ENCODE measurements at regions not wholly inside any gene's neighbourhood (a gene's known extent, or its start where the extent isn't known, plus 50 kb on each side); places are given as distances from the start of the nearest gene placed in this dataset.

DNA sequence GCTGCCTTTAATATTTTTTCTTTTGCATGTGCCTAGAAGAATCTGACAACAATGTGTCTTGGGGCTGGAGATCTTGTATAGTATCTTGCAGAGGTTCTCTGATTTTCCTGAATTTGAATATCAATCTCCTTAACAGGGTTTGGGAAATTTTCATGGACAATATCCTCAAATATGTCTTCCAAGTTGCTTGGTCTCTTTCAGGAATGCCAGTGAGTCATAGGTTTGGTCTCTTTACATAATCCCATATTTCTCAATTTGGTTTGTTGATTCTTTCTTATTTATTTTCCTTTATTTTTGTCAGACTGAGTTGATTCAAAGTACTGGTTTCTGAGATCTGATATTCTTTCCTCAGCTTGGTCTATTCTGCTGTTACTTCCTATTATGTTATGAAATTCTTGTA lies 208.7 kb upstream of the GLI3 start:
- no peak for FAIRE-seq
- DNase-seq (ENCODE audit: insufficient read length, low spot score): no peak
- TF ChIP-seq POU2F2 (IDR thresholded peaks at IDR 0.05; ENCODE audit: low read depth, low read length) (no peak), TAF1 (IDR thresholded peaks at IDR 0.05; ENCODE audit: low read depth, low read length) (no peak), POLR2A (IDR thresholded peaks at IDR 0.05; ENCODE audit: low read depth, low read length) (no peak), PAX5 (IDR thresholded peaks at IDR 0.05; ENCODE audit: insufficient read depth, low read length, severe bottlenecking) (no peak), SPI1 (IDR thresholded peaks at IDR 0.05; ENCODE audit: low read depth, low read length) (no peak), POLR2AphosphoS5 (IDR thresholded peaks at IDR 0.05; ENCODE audit: low read depth, low read length) (no peak)

DNA sequence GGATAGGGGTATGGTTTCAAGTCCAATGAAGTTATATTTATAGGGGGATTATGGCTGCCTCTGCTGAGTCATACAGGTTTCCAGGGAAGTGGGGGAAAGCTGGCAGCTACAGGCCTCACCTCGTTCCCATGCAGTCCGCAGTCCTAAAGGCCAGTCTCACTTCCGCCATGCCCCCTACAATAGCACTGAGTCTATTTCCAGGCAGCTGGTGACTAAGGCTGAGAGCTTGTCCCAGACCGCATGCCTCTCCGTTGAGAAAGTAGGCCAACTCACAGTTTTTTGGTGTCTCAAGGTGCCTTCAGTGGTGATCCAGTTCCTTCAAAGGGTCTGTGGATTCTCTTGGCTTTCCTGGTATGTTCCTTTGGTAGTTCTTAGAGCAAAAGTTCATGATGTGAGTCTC lies 203.9 kb upstream of the GLI3 start:
- TF ChIP-seq POLR2AphosphoS5 (IDR thresholded peaks at IDR 0.05; ENCODE audit: low read depth, low read length) (no peak), POU2F2 (IDR thresholded peaks at IDR 0.05; ENCODE audit: low read depth, low read length) (no peak), PAX5 (IDR thresholded peaks at IDR 0.05; ENCODE audit: insufficient read depth, low read length, severe bottlenecking) (no peak), POLR2A (IDR thresholded peaks at IDR 0.05; ENCODE audit: low read depth, low read length) (no peak), TAF1 (IDR thresholded peaks at IDR 0.05; ENCODE audit: low read depth, low read length) (no peak), SPI1 (IDR thresholded peaks at IDR 0.05; ENCODE audit: low read depth, low read length) (no peak)
- DNase-seq (ENCODE audit: insufficient read length, low spot score): no peak
- no peak for FAIRE-seq

DNA sequence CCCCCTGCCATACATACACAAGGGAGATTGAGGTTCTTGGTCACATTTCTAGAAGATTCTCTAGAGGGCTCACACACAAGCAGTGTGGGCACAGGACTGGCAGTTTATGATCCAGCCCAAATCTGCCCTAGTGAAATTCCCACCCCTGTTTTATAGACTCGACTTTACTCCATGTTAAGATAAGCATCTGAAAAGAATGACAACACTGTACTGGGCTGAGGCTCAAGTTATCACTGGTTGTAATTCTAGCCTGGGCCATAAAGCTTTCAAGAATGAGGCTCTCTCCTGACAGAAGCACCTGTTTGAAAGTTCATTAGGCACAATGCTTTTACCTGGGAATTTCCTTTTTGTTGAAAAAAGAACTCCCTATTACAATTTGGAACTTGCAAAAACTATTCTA lies 195.6 kb upstream of the GLI3 start:
- TF ChIP-seq TAF1 (IDR thresholded peaks at IDR 0.05; ENCODE audit: low read depth, low read length) (no peak), SPI1 (IDR thresholded peaks at IDR 0.05; ENCODE audit: low read depth, low read length) (no peak), PAX5 (IDR thresholded peaks at IDR 0.05; ENCODE audit: insufficient read depth, low read length, severe bottlenecking) (no peak), POLR2A (IDR thresholded peaks at IDR 0.05; ENCODE audit: low read depth, low read length) (no peak), POU2F2 (IDR thresholded peaks at IDR 0.05; ENCODE audit: low read depth, low read length) (no peak), POLR2AphosphoS5 (IDR thresholded peaks at IDR 0.05; ENCODE audit: low read depth, low read length) (no peak)
- no peak for FAIRE-seq
- no peak for DNase-seq (ENCODE audit: insufficient read length, low spot score)

DNA sequence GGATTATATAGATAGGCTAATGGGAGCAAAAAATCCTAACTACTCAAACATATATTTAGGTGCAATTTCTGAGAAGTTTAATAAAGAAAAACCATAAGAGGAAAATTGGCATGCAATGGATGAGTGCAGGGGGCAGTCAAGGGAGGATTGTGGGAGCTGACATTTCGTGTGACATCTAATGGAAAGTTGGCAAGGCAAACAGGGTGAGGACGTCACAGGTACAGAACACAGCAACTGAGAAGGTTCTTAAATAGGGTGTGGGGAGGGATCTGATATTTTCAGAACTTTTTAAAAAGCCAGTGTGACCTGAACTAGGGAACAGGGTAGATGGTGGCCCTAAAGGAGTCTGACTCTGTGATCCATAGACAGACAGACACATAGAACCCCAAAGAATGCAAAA lies 194.9 kb upstream of the GLI3 start:
- FAIRE-seq (peak; percentile 9), DNase-seq (ENCODE audit: insufficient read length, low spot score) (no peak)
- no peak for TF ChIP-seq POLR2AphosphoS5 (IDR thresholded peaks at IDR 0.05; ENCODE audit: low read depth, low read length)
- no peak for TF ChIP-seq TAF1 (IDR thresholded peaks at IDR 0.05; ENCODE audit: low read depth, low read length)

DNA sequence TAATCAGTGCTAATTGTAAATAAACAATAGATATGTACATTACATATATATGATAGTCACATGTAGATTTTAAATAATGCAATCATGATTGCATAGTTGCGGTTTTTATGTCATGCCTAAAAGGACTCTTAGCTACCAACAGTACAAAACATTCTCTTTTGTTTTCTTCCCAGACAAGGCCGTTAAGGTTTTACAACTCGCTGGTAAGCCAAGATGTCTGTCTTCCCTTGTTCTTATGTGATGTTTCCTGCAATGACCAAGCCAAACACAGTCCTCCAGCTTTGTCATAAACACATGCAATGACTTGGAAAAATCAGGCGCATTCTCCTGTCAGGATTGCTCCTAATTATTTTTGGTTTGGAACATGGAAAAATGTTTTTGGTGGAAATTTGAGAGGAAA lies 192.3 kb upstream of the GLI3 start:
- no peak for TF ChIP-seq TAF1 (IDR thresholded peaks at IDR 0.05; ENCODE audit: low read depth, low read length)
- DNase-seq (ENCODE audit: insufficient read length, low spot score) (no peak), FAIRE-seq (no peak)

DNA sequence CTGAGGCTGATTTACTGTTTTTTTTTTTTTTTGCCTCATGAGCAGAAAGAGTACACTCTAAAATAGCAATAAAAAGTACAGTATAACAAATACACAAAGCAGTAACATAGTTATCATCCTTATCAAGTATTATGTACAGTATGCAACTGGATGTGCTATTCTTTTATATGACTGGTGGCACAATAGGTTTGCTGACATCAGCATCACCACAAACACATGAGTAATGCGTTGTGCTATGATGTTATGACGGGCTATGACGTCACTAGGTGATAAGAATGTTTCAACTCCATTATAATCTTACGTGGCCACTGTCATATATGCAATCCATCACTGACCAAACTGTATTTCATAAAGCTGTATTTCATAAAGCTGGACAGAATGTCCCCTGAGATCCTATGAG lies 189.2 kb upstream of the GLI3 start:
- no peak for TF ChIP-seq PAX5 (IDR thresholded peaks at IDR 0.05; ENCODE audit: insufficient read depth, low read length, severe bottlenecking)
- no peak for TF ChIP-seq POLR2AphosphoS5 (IDR thresholded peaks at IDR 0.05; ENCODE audit: low read depth, low read length)
- no peak for TF ChIP-seq POU2F2 (IDR thresholded peaks at IDR 0.05; ENCODE audit: low read depth, low read length)
- TF ChIP-seq TAF1 (IDR thresholded peaks at IDR 0.05; ENCODE audit: low read depth, low read length): no peak
- TF ChIP-seq POLR2A (IDR thresholded peaks at IDR 0.05; ENCODE audit: low read depth, low read length): no peak
- TF ChIP-seq SPI1 (IDR thresholded peaks at IDR 0.05; ENCODE audit: low read depth, low read length): no peak
- DNase-seq (ENCODE audit: insufficient read length, low spot score) (no peak), FAIRE-seq (peak; percentile 23)

DNA sequence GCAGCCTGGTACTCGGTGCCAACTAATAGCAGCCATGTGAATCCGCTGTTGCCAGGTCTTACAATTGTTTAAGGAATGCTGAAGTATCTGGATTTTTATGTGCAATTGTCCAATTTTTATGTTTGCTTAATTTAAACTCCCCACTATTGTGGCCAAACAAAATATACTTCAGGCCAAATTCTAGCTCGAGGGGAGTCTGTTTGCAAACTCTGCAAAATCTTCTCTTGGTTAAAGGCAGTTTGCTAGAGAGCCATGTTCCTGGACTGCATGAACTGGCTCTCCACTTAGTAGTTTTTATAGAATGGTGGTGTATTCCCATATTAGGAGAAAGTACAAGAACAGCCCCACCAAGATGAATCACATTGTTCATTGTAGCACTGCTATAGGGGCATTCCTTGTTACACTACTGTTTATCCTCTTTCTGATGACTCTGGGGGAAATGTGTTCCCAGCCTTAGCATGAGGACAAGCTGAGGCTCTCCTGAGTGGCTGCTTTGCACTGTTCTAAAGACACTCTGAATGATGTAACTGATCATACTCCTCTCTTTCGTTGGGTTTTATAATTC lies 178.0 kb upstream of the GLI3 start:
- DNase-seq (ENCODE audit: insufficient read length, low spot score) (no peak), FAIRE-seq (no peak)
- TF ChIP-seq PAX5 (IDR thresholded peaks at IDR 0.05; ENCODE audit: insufficient read depth, low read length, severe bottlenecking) (no peak), POU2F2 (IDR thresholded peaks at IDR 0.05; ENCODE audit: low read depth, low read length) (no peak), TAF1 (IDR thresholded peaks at IDR 0.05; ENCODE audit: low read depth, low read length) (no peak), POLR2AphosphoS5 (IDR thresholded peaks at IDR 0.05; ENCODE audit: low read depth, low read length) (no peak), POLR2A (IDR thresholded peaks at IDR 0.05; ENCODE audit: low read depth, low read length) (no peak), SPI1 (IDR thresholded peaks at IDR 0.05; ENCODE audit: low read depth, low read length) (no peak)

DNA sequence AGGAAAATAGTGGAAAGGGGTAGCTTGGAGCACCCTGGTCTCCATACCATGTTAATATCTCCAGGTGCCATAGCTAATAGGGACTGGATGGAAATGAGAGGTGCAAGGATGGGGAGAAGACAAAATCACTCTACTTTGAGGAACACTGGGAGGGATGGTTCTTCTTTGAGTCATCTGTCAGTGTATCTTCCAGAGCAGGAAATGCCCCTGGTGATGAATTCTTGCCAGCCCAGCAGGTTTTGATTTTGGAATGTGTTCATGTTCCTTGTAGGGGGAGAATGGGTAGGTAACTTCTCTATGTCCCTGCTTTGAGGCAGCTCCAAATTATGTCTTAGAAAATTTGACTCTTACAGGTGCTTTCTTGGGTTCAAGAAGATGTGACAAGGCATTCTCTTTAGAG lies 177.0 kb upstream of the GLI3 start:
- DNase-seq (ENCODE audit: insufficient read length, low spot score) (no peak), FAIRE-seq (no peak)
- TF ChIP-seq POLR2A (IDR thresholded peaks at IDR 0.05; ENCODE audit: low read depth, low read length): no peak
- no peak for TF ChIP-seq PAX5 (IDR thresholded peaks at IDR 0.05; ENCODE audit: insufficient read depth, low read length, severe bottlenecking)
- TF ChIP-seq SPI1 (IDR thresholded peaks at IDR 0.05; ENCODE audit: low read depth, low read length): no peak
- no peak for TF ChIP-seq POU2F2 (IDR thresholded peaks at IDR 0.05; ENCODE audit: low read depth, low read length)
- TF ChIP-seq TAF1 (IDR thresholded peaks at IDR 0.05; ENCODE audit: low read depth, low read length): no peak
- TF ChIP-seq POLR2AphosphoS5 (IDR thresholded peaks at IDR 0.05; ENCODE audit: low read depth, low read length): no peak

DNA sequence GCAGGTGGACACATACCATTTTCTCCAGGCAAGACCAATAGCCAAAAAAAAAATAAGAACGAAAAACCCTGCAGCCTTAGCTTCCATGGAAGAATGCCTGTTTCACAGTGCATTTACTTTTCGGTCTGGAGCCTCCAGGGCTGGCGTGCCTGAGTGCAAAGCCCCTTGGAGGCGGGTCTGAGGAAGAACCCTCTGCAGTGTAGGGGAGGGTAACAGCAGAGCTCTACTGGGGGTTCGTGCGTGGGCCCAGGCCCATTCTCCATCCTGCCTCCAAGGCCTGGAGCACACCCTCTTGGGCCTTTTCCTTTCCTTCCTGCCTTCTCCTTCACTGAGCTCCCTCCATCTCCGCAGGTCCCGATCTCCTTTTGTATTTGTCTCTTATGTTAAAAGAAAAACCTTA lies 172.3 kb upstream of the GLI3 start:
- TF ChIP-seq SPI1 (IDR thresholded peaks at IDR 0.05; ENCODE audit: low read depth, low read length) (no peak), PAX5 (IDR thresholded peaks at IDR 0.05; ENCODE audit: insufficient read depth, low read length, severe bottlenecking) (no peak), POLR2A (IDR thresholded peaks at IDR 0.05; ENCODE audit: low read depth, low read length) (no peak), POLR2AphosphoS5 (IDR thresholded peaks at IDR 0.05; ENCODE audit: low read depth, low read length) (no peak), POU2F2 (IDR thresholded peaks at IDR 0.05; ENCODE audit: low read depth, low read length) (no peak), TAF1 (IDR thresholded peaks at IDR 0.05; ENCODE audit: low read depth, low read length) (no peak)
- DNase-seq (ENCODE audit: insufficient read length, low spot score) (no peak), FAIRE-seq (no peak)

DNA sequence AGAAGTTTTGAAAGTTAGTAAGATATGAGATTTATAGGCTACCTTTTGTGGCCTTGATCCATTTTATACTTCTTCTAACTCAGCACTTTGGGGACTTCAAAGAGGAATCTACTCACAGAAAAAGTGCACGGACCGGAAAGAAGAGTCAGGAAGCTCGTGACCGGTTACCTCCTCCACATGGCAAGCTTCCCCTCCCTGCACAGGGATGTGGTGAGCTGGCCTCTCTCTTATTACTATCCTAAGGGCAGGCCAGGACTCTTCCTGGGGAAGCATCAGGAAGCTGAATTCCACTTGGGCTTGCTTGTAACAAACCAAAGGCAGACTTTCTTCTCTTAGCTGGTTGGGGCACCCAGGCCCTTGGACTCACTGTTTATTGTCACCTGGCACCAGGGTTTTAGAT lies 170.8 kb upstream of the GLI3 start:
- DNase-seq (ENCODE audit: insufficient read length, low spot score): no peak
- no peak for FAIRE-seq
- TF ChIP-seq SPI1 (IDR thresholded peaks at IDR 0.05; ENCODE audit: low read depth, low read length): no peak
- no peak for TF ChIP-seq POLR2A (IDR thresholded peaks at IDR 0.05; ENCODE audit: low read depth, low read length)
- TF ChIP-seq POU2F2 (IDR thresholded peaks at IDR 0.05; ENCODE audit: low read depth, low read length): no peak
- TF ChIP-seq POLR2AphosphoS5 (IDR thresholded peaks at IDR 0.05; ENCODE audit: low read depth, low read length): no peak
- TF ChIP-seq PAX5 (IDR thresholded peaks at IDR 0.05; ENCODE audit: insufficient read depth, low read length, severe bottlenecking): no peak
- TF ChIP-seq TAF1 (IDR thresholded peaks at IDR 0.05; ENCODE audit: low read depth, low read length): no peak
